Brain microvascular endothelial cell (primary cell): ENCODE measurements at regions not wholly inside any gene's neighbourhood (a gene's known extent, or its start where the extent isn't known, plus 50 kb on each side); places are given as distances from the start of the nearest gene placed in this dataset.
A peak's percentile ranks its signal among the peaks of the same experiment; 100 is the strongest.

Experiments
- DNase-seq: peaks from one replicate; pipeline ENCODE4 v3.0.0-alpha.2; 2020
- H3K27ac ChIP-seq: fragments of 250-450 bp; sonication (Bioruptor Pico); 2 replicates; pipeline ENCODE4 v1.5.1; 2020; ENCODE audit warnings: mild to moderate bottlenecking, moderate library complexity
- H3K27me3 ChIP-seq: fragments of 250-450 bp; sonication (Bioruptor Pico); replicated peaks from 2 replicates; pipeline ENCODE4 v1.5.1; 2020; ENCODE audit warnings: mild to moderate bottlenecking
- H3K36me3 ChIP-seq: fragments of 250-450 bp; sonication (Bioruptor Pico); replicated peaks from 2 replicates; pipeline ENCODE4 v1.5.1; 2020; ENCODE audit warnings: mild to moderate bottlenecking
- H3K4me3 ChIP-seq: 2 replicates; pipeline ENCODE4 v1.5.1; 2011; ENCODE audit warnings: low read depth, mild to moderate bottlenecking, control low read depth, low read length, moderate library complexity
- in situ Hi-C: cut with HindIII; loops from 2 replicates; pipeline ENCODE4 v1.10.0; 2017; ENCODE audit warnings: low sequenced_read_pairs, low pct_ligation_motif_present
- TF ChIP-seq, protein P1 (sequence below): IDR thresholded peaks from 2 replicates; pipeline ENCODE4 v1.5.1; 2011; ENCODE audit warnings: low read depth, mild to moderate bottlenecking, moderate library complexity, low read length, control low read depth, inconsistent platforms; ENCODE audit errors: missing control alignments

GRCh38 chr4:142984871-142985585 is 138.9 kb upstream of the INPP4B start:
- Histone ChIP-seq H3K27me3 (no peaks in the 10 kb centered on the region), H3K27ac (no peak overlapping the region), H3K4me3 (no peak overlapping the region), H3K36me3 (no peaks in the 10 kb centered on the region)
- TF ChIP-seq, protein P1, sequence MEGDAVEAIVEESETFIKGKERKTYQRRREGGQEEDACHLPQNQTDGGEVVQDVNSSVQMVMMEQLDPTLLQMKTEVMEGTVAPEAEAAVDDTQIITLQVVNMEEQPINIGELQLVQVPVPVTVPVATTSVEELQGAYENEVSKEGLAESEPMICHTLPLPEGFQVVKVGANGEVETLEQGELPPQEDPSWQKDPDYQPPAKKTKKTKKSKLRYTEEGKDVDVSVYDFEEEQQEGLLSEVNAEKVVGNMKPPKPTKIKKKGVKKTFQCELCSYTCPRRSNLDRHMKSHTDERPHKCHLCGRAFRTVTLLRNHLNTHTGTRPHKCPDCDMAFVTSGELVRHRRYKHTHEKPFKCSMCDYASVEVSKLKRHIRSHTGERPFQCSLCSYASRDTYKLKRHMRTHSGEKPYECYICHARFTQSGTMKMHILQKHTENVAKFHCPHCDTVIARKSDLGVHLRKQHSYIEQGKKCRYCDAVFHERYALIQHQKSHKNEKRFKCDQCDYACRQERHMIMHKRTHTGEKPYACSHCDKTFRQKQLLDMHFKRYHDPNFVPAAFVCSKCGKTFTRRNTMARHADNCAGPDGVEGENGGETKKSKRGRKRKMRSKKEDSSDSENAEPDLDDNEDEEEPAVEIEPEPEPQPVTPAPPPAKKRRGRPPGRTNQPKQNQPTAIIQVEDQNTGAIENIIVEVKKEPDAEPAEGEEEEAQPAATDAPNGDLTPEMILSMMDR: peak; percentile 72
- peak; percentile 9 for DNase-seq
- in situ Hi-C loops: no loop called here

DNA sequence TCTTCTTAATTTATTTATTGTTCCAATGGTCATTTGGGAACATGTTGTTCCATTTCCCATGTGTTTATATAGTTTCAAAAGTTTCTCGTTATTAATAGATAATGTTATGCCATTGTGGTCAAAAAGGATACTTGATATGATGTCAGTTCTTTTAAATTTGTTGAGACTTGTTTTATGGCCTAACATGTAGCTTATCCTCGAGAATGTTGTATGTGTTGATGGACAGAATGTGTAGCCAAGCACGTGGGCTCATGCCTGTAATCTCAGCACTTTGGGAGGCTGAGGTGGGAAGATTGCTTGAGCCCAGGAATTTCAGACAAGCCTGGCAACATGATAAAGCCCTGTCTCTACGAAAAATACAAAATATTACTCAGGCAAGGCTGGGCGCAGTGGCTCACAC is 168.5 kb upstream of the USP38 start:
- TF ChIP-seq, protein P1: no peak
- in situ Hi-C loops: no loop called here
- Histone ChIP-seq H3K27ac (no peak overlapping the region), H3K4me3 (no peak overlapping the region), H3K27me3 (no peaks in the 10 kb centered on the region), H3K36me3 (no peaks in the 10 kb centered on the region)
- no peak for DNase-seq

DNA sequence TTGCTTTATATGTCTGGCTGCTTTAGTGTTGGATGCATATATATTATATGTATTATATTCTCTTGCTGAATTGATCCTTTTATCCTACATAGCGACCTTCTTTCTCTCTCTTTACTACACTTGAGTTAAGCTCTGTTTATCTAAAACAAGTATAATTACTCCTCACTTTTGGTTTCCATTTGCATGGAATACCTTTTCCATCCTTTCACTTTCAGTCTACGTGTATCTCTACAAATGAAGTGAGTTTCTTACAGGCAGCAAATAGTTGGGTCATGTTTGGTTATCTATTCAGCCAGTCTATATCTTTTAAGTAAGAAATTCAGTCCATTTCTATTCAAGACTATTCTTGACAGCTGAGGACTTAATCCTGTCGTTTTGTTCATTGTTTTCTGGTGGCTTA is 167.5 kb upstream of the USP38 start:
- TF ChIP-seq, protein P1: no peak
- Histone ChIP-seq H3K36me3 (no peaks in the 10 kb centered on the region), H3K27ac (no peak overlapping the region), H3K4me3 (no peak overlapping the region), H3K27me3 (no peaks in the 10 kb centered on the region)
- DNase-seq: no peak
- in situ Hi-C loops: no loop called here

GRCh38 chr4:143019351-143019750 is 165.4 kb upstream of the USP38 start:
- no peak for DNase-seq
- Histone ChIP-seq H3K4me3 (no peak overlapping the region), H3K27me3 (no peaks in the 10 kb centered on the region), H3K36me3 (no peaks in the 10 kb centered on the region), H3K27ac (no peak overlapping the region)
- in situ Hi-C loops: no loop called here
- TF ChIP-seq, protein P1: no peak

GRCh38 chr4:143021384-143021783 is 163.3 kb upstream of the USP38 start:
- in situ Hi-C loops: no loop called here
- DNase-seq: no peak

More at GRCh38 chr4:143021384-143021783, 163.3 kb upstream of the USP38 start:
- TF ChIP-seq, protein P1: no peak
- no peaks in the 10 kb centered on the region for H3K27me3 ChIP-seq
- no peaks in the 10 kb centered on the region for H3K36me3 ChIP-seq
- no peak overlapping the region for H3K27ac ChIP-seq
- no peak overlapping the region for H3K4me3 ChIP-seq
